GM12878 (cell line): ENCODE measurements at regions not wholly inside any gene's neighbourhood (a gene's known extent, or its start where the extent isn't known, plus 50 kb on each side); places are given as distances from the start of the nearest gene placed in this dataset.

Source experiments
- ATAC-seq: fragments of 200-7000 bp; cut with Tn5 transposase; 3 replicates; pipeline ENCODE4 v1.9.1; 2020; ENCODE audit warnings: mild to moderate bottlenecking, moderate library complexity
- BruUV-seq: library from RNA; stranded (reverse); fragments of 400-500 nt; replicated peaks from 2 replicates; lab custom pipeline; 2021; lab: Mats Ljungman, UMichigan
- CTCF ChIA-PET: fragments of 300-600 bp; sonication (Branson Sonifier 250); formaldehyde crosslinking; extraction: SDS; loops from one replicate; lab custom pipeline; 2021; ENCODE audit warnings: inconsistent platforms; lab: Yijun Ruan, JAX
- POLR2A ChIA-PET: fragments of 350-600 bp; formaldehyde crosslinking; extraction: SDS; loops from one replicate; lab custom pipeline; 2021; ENCODE audit warnings: inconsistent platforms; lab: Charles Lee
- RAD21 ChIA-PET: fragments of 300-600 bp; sonication (Branson Sonifier 250); formaldehyde crosslinking; loops from one replicate; lab custom pipeline; 2023; ENCODE audit warnings: antibody characterized with exemption; ENCODE audit not compliant: unreplicated experiment; lab: Charles Lee
- SMC1A ChIA-PET: fragments of 300-600 bp; sonication (Branson Sonifier 250); formaldehyde crosslinking; loops from one replicate; lab custom pipeline; 2023; ENCODE audit not compliant: unreplicated experiment, uncharacterized antibody; lab: Charles Lee
- DNase-seq: peaks from one replicate; pipeline ENCODE4 v3.0.0-alpha.2; 2011; ENCODE audit warnings: low read depth, low spot score
- FAIRE-seq: peaks from 3 replicates; lab custom pipeline; 2011; peaks lifted over from hg19 to GRCh38; lab: Jason Lieb, UNC
- H2AFZ ChIP-seq: 2 replicates; pipeline ENCODE4 v1.6.0; 2011; ENCODE audit warnings: low read depth, low read length, control low read depth; ENCODE audit not compliant: control insufficient read depth
- H3K27ac ChIP-seq: 2 replicates; pipeline ENCODE4 v1.5.1; 2011; ENCODE audit warnings: control low read depth; ENCODE audit not compliant: control insufficient read depth, insufficient read depth
- H3K27me3 ChIP-seq, 2 experiments: replicated peaks in 1 of 2; 2 replicates each; pipeline versions ENCODE4 v1.6.0 to v1.6.1; 2011; ENCODE audit warnings: low read length in 1 of 2; ENCODE audit not compliant: control insufficient read depth in 2 of 2, insufficient read depth in 2 of 2
- H3K36me3 ChIP-seq, 2 experiments: 2 replicates each; pipeline ENCODE4 v1.5.1; 2011; ENCODE audit warnings: low read length in 1 of 2; ENCODE audit not compliant: control insufficient read depth in 2 of 2, insufficient read depth in 2 of 2
- H3K4me1 ChIP-seq: 2 replicates; pipeline ENCODE4 v1.6.1; 2011; ENCODE audit warnings: mild to moderate bottlenecking, low read length, moderate library complexity, mixed read lengths; ENCODE audit not compliant: control insufficient read depth, insufficient read depth
- H3K4me2 ChIP-seq: 2 replicates; pipeline ENCODE4 v1.6.0; 2011; ENCODE audit warnings: control low read depth; ENCODE audit not compliant: control insufficient read depth, insufficient read depth
- H3K4me3 ChIP-seq: fragments of 200-600 bp; sonication (generic); 2 replicates; pipeline ENCODE4 v1.5.1; 2016
- H3K79me2 ChIP-seq: 2 replicates; pipeline ENCODE4 v1.6.0; 2011; ENCODE audit warnings: low read length; ENCODE audit not compliant: control insufficient read depth, insufficient read depth
- H3K9ac ChIP-seq: 2 replicates; pipeline ENCODE4 v1.8.0; 2011; ENCODE audit warnings: low read length, control low read depth, mixed read lengths; ENCODE audit not compliant: control insufficient read depth, insufficient read depth
- H3K9me3 ChIP-seq: replicated peaks from 3 replicates; pipeline ENCODE4 v1.5.1; 2011; ENCODE audit warnings: mild to moderate bottlenecking, low read length; ENCODE audit not compliant: control insufficient read depth, insufficient read depth
- H4K20me1 ChIP-seq: 2 replicates; pipeline ENCODE4 v1.6.0; 2011; ENCODE audit not compliant: control insufficient read depth, insufficient read depth
- ASH2L ChIP-seq: fragments of 300-600, 200-600 bp; sonication (generic); IDR thresholded peaks from 2 replicates; pipeline ENCODE4 v1.6.1; 2017; ENCODE audit warnings: low read depth, mild to moderate bottlenecking, borderline replicate concordance
- CBX3 ChIP-seq: fragments of 200-600 bp; sonication (generic); IDR thresholded peaks from 2 replicates; pipeline ENCODE4 v1.6.1; 2016; ENCODE audit warnings: low read depth, borderline replicate concordance
- EP300 ChIP-seq, 2 experiments: fragments of 150-350 bp in 1 of 2; IDR thresholded peaks; 2 replicates each; pipeline ENCODE4 v1.6.1; 2011 to 2012; ENCODE audit warnings: low read depth in 2 of 2, low read length in 2 of 2, borderline replicate concordance in 1 of 2, improper control_type of control experiment in 1 of 2, inconsistent platforms in 1 of 2; ENCODE audit not compliant: control insufficient read depth in 1 of 2
- KDM1A ChIP-seq: fragments of 200-600 bp; sonication (generic); IDR thresholded peaks from 2 replicates; pipeline ENCODE4 v1.6.1; 2016; ENCODE audit warnings: borderline replicate concordance
- MEF2A ChIP-seq: IDR thresholded peaks from 2 replicates; pipeline ENCODE4 v1.6.1; 2011; ENCODE audit warnings: low read depth, mild to moderate bottlenecking, low read length, moderate library complexity; ENCODE audit not compliant: insufficient read depth
- MTA3 ChIP-seq: IDR thresholded peaks from 2 replicates; pipeline ENCODE4 v1.6.1; 2012; ENCODE audit warnings: low read length, inconsistent platforms, borderline replicate concordance
- RAD51 ChIP-seq: fragments of 450-650 bp; IDR thresholded peaks from 2 replicates; pipeline ENCODE4 v1.6.1; 2016; ENCODE audit warnings: moderate library complexity, mild to moderate bottlenecking, inconsistent platforms
- RCOR1 ChIP-seq: conservative IDR thresholded peaks from 2 replicates; pipeline ENCODE4 v1.6.1; 2012; ENCODE audit warnings: low read depth, low read length, improper control_type of control experiment
- ZNF207 ChIP-seq: fragments of 450-650 bp; IDR thresholded peaks from 2 replicates; pipeline ENCODE4 v1.6.1; 2014; ENCODE audit warnings: antibody characterized with exemption, mild to moderate bottlenecking, borderline replicate concordance
- ZZZ3 ChIP-seq: IDR thresholded peaks from 2 replicates; pipeline ENCODE4 v1.6.1; 2011; ENCODE audit warnings: low read depth; ENCODE audit not compliant: control insufficient read depth, insufficient read length
- WGBS: methylation state at CpG from one replicate; pipeline ENCODE4 v1.1.6; 2016; ENCODE audit warnings: low lambda C conversion rate; ENCODE audit not compliant: insufficient replicate concordance, insufficient coverage; ENCODE audit errors: missing lambda C conversion rate; 5-methylcytosine and 5-hydroxymethylcytosine counted together
- in situ Hi-C: fragments of 300-500 bp; cut with MboI; formaldehyde crosslinking; loops from 9 replicates; pipeline ENCODE4 v1.14.3; 2018; ENCODE audit warnings: mixed read lengths
- intact Hi-C: fragments of 100-400 bp; cut with micrococcal nuclease; formaldehyde crosslinking; loops from one replicate; pipeline ENCODE4 v1.14.2; 2022; ENCODE audit not compliant: unreplicated experiment
- TF ChIP-seq, protein P1 (sequence below): fragments of 450-650 bp; IDR thresholded peaks from 2 replicates; pipeline ENCODE4 v1.6.1; 2017; ENCODE audit warnings: mild to moderate bottlenecking, moderate library complexity
- TF ChIP-seq, protein P2 (sequence below): IDR thresholded peaks from 2 replicates; pipeline ENCODE4 v1.6.1; 2012; ENCODE audit warnings: low read length, inconsistent platforms
- TF ChIP-seq, protein P3 (sequence below): fragments of 450-650 bp; IDR thresholded peaks from 2 replicates; pipeline ENCODE4 v1.6.1; 2016; ENCODE audit warnings: mild to moderate bottlenecking

DNA sequence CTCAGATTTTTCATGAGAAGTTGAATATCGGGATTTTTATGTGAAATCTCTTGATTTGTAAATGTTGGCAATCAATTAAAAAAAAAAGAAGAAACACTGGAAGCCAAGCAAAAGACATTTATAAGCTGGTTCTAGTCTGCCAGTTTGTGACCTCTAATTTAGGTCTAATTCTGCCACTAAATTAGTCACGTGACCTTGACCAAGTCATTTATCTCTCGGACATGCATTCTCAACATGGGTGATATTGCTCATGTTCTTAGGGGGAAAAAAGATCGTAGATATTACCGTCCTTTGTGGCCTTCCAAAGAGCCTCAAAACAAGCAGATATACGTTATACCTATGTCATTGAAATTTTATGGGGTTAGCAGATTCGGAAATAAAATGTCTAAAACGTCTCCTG lies 52.9 kb upstream of the PTPDC1 start:
- TF ChIP-seq ZNF207 = no peak
- TF ChIP-seq, protein P1, sequence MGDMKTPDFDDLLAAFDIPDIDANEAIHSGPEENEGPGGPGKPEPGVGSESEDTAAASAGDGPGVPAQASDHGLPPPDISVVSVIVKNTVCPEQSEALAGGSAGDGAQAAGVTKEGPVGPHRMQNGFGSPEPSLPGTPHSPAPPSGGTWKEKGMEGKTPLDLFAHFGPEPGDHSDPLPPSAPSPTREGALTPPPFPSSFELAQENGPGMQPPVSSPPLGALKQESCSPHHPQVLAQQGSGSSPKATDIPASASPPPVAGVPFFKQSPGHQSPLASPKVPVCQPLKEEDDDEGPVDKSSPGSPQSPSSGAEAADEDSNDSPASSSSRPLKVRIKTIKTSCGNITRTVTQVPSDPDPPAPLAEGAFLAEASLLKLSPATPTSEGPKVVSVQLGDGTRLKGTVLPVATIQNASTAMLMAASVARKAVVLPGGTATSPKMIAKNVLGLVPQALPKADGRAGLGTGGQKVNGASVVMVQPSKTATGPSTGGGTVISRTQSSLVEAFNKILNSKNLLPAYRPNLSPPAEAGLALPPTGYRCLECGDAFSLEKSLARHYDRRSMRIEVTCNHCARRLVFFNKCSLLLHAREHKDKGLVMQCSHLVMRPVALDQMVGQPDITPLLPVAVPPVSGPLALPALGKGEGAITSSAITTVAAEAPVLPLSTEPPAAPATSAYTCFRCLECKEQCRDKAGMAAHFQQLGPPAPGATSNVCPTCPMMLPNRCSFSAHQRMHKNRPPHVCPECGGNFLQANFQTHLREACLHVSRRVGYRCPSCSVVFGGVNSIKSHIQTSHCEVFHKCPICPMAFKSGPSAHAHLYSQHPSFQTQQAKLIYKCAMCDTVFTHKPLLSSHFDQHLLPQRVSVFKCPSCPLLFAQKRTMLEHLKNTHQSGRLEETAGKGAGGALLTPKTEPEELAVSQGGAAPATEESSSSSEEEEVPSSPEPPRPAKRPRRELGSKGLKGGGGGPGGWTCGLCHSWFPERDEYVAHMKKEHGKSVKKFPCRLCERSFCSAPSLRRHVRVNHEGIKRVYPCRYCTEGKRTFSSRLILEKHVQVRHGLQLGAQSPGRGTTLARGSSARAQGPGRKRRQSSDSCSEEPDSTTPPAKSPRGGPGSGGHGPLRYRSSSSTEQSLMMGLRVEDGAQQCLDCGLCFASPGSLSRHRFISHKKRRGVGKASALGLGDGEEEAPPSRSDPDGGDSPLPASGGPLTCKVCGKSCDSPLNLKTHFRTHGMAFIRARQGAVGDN = no peak
- no peak for TF ChIP-seq MTA3
- no peak for TF ChIP-seq ZZZ3
- TF ChIP-seq, protein P2, sequence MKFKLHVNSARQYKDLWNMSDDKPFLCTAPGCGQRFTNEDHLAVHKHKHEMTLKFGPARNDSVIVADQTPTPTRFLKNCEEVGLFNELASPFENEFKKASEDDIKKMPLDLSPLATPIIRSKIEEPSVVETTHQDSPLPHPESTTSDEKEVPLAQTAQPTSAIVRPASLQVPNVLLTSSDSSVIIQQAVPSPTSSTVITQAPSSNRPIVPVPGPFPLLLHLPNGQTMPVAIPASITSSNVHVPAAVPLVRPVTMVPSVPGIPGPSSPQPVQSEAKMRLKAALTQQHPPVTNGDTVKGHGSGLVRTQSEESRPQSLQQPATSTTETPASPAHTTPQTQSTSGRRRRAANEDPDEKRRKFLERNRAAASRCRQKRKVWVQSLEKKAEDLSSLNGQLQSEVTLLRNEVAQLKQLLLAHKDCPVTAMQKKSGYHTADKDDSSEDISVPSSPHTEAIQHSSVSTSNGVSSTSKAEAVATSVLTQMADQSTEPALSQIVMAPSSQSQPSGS = no peak
- no peak for TF ChIP-seq EP300 (IDR thresholded peaks at IDR 0.05; ENCODE audit: borderline replicate concordance in 1 of 2, control insufficient read depth in 1 of 2, low read depth in 2 of 2, low read length in 2 of 2)
- no peak for TF ChIP-seq RCOR1
- no peak for TF ChIP-seq ASH2L
- no peak for TF ChIP-seq KDM1A
- no peak for TF ChIP-seq MEF2A
- TF ChIP-seq, protein P3, sequence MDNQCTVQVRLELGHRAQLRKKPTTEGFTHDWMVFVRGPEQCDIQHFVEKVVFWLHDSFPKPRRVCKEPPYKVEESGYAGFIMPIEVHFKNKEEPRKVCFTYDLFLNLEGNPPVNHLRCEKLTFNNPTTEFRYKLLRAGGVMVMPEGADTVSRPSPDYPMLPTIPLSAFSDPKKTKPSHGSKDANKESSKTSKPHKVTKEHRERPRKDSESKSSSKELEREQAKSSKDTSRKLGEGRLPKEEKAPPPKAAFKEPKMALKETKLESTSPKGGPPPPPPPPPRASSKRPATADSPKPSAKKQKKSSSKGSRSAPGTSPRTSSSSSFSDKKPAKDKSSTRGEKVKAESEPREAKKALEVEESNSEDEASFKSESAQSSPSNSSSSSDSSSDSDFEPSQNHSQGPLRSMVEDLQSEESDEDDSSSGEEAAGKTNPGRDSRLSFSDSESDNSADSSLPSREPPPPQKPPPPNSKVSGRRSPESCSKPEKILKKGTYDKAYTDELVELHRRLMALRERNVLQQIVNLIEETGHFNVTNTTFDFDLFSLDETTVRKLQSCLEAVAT = no peak
- no peak for TF ChIP-seq RAD51
- TF ChIP-seq CBX3 = no peak
- no peak for DNase-seq

More for the DNA sequence above, 52.9 kb upstream of the PTPDC1 start:
- H2AFZ ChIP-seq = peak overlapping the region; percentile 98
- no peaks in the 10 kb centered on the region for H3K9me3 ChIP-seq
- peak overlapping the region; percentile 66; the same call in 1 of the 2 replicates for H3K9ac ChIP-seq
- no peaks in the 10 kb centered on the region for H4K20me1 ChIP-seq
- no peaks in the 10 kb centered on the region for H3K36me3 ChIP-seq
- WGBS = 12% methylated on average over 8 of the region's 8 CpGs
- no peaks in the 10 kb centered on the region for H3K27me3 ChIP-seq
- intact Hi-C loops (no loop called here), in situ Hi-C loops (no loop called here)
- POLR2A ChIA-PET = no interaction called here
- CTCF ChIA-PET = no interaction called here
- ATAC-seq (no peak), FAIRE-seq (no peak)
- RAD21 ChIA-PET = interaction anchor here (0.7 kb wide), 1 partner anchor 142 kb away, joined by 3 read pairs; no protein-coding TSS in a partner anchor
- no peaks in the 10 kb centered on the region for H3K4me1 ChIP-seq
- no peak overlapping the region for H3K27ac ChIP-seq
- no TSS peak for BruUV-seq
- H3K79me2 ChIP-seq = peaks cover 2% of the 10 kb centered on the region
- SMC1A ChIA-PET = no interaction called here
- H3K4me2 ChIP-seq = peak overlapping the region; percentile 93
- H3K4me3 ChIP-seq = peak overlapping the region; percentile 91
